ENCODE measurements at regions not wholly inside any gene's neighbourhood (a gene's known extent, or its start where the extent isn't known, plus 50 kb on each side); places are given as distances from the start of the nearest gene placed in this dataset.
"Not testable (repeated sequence)": the region's sequence is repeated elsewhere in the genome, so short reads cannot be mapped to it uniquely, and the experiment has no call there.

GRCh38 chr1:193905288-193906085, 719.1 kb upstream of the B3GALT2 start:
- no peak for DNase-seq (ENCODE audit: low spot score)
- intact Hi-C loops (cut with DNase I), result no loop called here

DNA sequence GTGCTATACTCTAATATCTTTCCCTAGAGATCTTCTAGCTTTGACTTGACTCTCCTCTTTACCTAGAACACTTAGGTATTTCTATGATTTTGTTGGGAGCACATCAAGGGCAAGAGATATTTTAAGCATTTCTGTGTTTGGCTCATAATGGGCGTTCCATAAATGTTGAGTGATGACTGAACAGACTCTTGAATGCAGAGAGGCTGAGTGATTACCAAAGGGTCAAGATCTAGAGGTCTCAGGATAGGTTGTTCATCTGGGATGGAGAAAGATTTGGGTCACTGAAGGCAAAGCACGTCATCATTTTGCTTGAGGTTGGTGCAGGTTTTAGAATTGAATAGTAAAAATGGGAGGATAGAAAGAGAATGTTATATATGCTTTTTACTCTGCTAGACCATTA, 705.4 kb upstream of the B3GALT2 start:
- DNase-seq (ENCODE audit: low spot score) (no peak), ATAC-seq (no peak)
- intact Hi-C loops (cut with DNase I), result no loop called here

More at GRCh38 chr1:193905288-193906085, 719.1 kb upstream of the B3GALT2 start:
- no peak for ATAC-seq

DNA sequence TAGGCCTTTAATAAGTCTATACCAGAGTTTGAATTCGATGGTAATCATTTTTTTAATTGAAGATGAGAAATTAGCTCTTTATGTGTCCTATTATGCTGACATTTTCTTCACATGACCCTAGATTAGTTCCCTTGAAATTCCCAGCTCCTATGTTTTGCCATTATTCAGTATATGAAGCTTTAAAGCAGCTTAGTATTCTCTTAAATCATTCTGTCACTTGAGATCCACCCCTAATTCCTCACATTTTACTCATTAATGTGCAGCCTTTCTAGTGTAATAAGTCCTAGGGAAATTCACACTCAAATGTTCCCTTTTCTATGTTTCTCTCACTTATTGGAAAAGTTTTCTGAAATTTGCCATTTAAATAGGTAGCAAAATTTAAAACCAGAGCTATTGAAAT, 704.5 kb upstream of the B3GALT2 start:
- intact Hi-C loops (cut with DNase I), result no loop called here
- DNase-seq (ENCODE audit: low spot score) (no peak), ATAC-seq (no peak)

DNA sequence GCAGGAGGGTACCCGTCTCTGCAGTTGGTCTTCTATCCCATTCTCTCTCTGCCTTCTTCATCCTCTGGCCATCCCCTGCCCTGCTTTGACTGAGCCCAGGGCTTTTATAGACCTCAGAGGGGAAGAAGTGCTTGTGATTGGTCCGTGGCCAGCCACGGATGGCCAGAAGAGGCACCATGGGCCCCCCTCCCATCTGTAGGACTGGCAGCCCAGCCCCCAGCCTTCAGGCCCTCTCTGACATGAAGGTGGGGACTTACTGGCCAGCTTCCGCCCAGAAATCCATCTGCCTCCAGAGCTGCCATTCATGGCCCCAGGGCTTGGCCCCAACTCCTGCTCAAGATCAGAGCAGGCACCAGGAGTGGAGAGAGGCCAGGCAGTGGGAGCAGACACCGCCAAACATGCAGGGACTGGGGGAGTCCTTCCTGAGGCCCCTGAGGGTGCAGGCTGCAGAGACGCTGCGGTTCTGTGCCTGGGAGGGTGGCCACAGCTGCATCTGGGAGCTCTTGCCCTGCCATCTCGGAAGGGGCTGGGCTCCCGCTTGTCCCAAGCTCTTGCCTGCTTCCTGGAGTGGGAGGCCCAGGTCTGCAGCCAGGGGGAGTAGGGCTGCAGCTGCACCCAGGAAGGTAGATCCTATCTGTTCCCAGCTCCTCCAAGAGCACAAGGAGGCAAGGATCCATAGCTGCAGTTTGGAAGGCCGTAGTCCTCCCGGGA, 698.6 kb upstream of the B3GALT2 start:
- ATAC-seq (peak; percentile 24), DNase-seq (ENCODE audit: low spot score) (no peak)

DNA sequence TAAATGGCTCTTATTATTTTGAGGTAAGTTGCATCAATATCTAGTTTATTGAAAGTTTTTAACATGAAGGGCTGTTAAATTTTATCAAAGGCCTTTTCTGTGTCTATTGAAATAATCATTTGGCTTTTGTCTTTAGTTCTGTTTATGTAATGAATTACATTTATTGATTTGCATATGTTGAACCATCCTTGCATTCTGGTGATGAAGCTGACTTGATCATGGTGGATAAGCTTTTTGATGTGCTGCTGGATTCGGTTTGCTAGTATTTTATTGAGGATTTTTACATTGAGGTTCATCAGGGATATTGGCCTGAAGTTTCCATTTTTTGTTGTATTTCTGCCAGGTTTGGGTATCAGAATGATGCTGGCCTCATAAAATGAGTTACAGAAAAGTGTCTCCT, 691.5 kb upstream of the B3GALT2 start:
- intact Hi-C loops (cut with DNase I); DNase-seq (ENCODE audit: low spot score); ATAC-seq: not testable (repeated sequence)

More for the DNA sequence above, 698.6 kb upstream of the B3GALT2 start:
- intact Hi-C loops (cut with DNase I), result no loop called here

DNA sequence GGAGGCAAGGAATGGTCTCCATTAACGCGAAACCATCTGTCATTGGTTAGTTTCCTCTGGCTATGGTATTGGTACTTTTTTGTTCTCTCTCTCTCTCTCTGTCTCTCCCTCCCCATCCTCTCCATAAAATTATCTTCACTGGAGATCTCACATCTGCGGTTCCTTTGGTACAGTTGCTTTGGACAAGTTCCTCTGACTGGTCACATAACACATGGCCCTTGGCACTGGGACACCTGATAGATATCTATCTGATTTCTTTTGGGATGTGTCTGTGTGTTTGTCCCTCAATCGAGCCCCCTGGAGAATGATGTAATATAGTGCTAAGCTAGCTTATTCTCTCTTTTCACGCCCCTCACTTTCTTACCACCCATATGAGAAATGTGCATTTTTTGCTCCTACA, 682.0 kb upstream of the B3GALT2 start:
- ATAC-seq (no peak), DNase-seq (ENCODE audit: low spot score) (no peak)
- intact Hi-C loops (cut with DNase I), result no loop called here

- ATAC-seq (no peak), DNase-seq (ENCODE audit: low spot score) (no peak)
- intact Hi-C loops (cut with DNase I), result no loop called here
These were observed 669.8 kb upstream of the B3GALT2 start for GRCh38 chr1:193856261-193856660.

DNA sequence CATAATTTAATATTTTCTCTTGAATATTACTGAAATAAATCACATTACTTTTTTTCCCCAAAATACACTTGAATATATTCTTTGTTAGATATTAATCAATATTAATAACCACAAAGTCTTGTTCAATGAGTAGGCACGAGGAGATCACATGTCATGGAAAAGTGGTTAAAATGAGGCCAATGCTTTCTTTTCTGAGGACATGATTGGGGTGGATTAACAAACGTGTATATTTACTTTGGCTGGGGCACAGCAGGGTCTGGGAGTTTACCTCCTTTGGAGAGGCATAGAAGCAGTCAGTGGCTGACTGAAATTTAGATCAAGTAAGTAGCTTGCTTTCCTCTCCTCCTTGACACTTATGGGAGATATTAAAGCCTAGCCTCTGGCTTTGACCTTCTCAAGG, 664.3 kb upstream of the B3GALT2 start:
- intact Hi-C loops (cut with DNase I), result no loop called here
- no peak for ATAC-seq
- no peak for DNase-seq (ENCODE audit: low spot score)

DNA sequence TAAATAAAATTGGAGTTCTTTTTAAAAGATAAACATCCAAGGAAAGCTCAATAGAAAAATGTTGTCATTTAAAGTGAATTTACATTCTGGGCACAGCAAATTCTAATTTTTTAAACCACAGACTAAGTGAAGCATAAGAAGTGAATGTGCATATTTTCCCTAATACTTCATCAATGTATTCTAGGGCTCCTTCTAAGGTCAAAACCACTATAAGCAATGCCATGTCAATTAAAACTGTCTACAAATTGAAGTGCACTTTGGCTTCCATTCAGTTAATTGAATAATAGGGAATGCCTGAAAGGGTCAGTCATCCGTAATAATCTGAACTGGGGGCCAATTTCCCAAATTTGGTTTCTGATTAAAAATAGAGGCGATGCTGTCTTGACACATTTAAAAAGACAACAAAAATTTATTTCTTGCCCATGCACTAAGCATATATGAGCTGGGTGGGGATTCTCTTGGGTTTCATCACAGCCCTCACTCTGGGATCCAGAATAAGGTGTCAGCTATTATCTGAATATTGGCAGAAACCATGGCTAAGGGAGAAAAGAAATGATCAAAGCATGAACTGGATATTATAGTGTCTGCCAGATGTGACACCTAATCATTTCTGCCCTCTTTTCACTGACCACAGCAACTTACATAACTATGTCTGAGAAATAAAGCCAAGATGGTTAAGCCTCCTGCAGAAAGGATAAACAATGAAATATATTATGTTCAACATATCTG, 660.6 kb upstream of the B3GALT2 start:
- no peak for ATAC-seq
- no peak for DNase-seq (ENCODE audit: low spot score)
- intact Hi-C loops (cut with DNase I), result no loop called here

GRCh38 chr1:193846411-193846810, 660.0 kb upstream of the B3GALT2 start:
- no peak for DNase-seq (ENCODE audit: low spot score)
- intact Hi-C loops (cut with DNase I), result no loop called here
- no peak for ATAC-seq

- ATAC-seq, result no peak
- no peak for DNase-seq (ENCODE audit: low spot score)
- intact Hi-C loops (cut with DNase I), result no loop called here
These were observed 655.4 kb upstream of the B3GALT2 start for GRCh38 chr1:193841857-193842256.

DNA sequence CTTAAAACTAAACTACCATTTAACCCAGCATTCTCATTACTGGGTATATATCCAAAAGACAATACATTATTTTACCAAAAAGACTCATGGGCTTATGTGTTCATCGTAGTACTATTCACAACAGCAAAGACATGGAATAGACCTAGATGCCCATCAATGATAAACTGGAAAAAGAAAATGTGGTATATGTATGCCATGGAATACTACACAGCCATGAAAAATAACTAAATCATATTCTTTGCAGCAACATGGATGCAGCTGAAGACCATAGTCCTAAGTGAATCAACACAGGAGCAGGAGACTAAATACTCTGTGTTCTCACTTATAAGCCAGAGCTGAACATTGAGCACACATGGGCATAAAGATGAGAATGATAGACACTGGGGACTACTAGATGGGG, 645.1 kb upstream of the B3GALT2 start:
- intact Hi-C loops (cut with DNase I), result no loop called here
- ATAC-seq, result no peak
- DNase-seq (ENCODE audit: low spot score), result no peak

DNA sequence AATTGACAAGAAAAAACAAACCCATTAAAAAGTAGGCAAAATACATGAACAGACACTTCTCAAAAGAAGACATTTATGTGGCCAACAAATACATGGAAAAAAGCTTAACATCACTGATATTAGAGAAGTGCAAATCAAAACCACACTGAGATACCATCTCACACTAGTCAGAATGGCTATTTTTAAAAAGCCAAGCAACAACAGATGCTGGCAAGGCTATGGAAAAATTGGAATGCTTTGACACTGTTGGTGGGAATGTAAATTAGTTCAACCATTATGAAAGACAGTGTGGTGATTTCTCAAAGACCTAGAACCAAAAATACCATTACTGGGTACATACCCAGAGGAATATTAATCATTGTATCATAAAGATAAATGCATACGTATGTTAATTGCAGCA, 641.1 kb upstream of the B3GALT2 start:
- DNase-seq (ENCODE audit: low spot score), result no peak
- no peak for ATAC-seq
- intact Hi-C loops (cut with DNase I), result no loop called here

GRCh38 chr1:193819376-193819775, 633.0 kb upstream of the B3GALT2 start:
- DNase-seq (ENCODE audit: low spot score), result no peak
- ATAC-seq, result no peak
- intact Hi-C loops (cut with DNase I), result loop anchor here (2.0 kb wide), 1 partner anchor 65 kb away; no protein-coding TSS in a partner anchor

GRCh38 chr1:193807208-193807607, 620.8 kb upstream of the B3GALT2 start:
- DNase-seq (ENCODE audit: low spot score), result no peak
- intact Hi-C loops (cut with DNase I), result no loop called here
- ATAC-seq, result no peak

GRCh38 chr1:193806079-193807048, 620.0 kb upstream of the B3GALT2 start:
- intact Hi-C loops (cut with DNase I), result no loop called here
- no peak for ATAC-seq
- no peak for DNase-seq (ENCODE audit: low spot score)

GRCh38 chr1:193799948-193800690, 613.7 kb upstream of the B3GALT2 start:
- intact Hi-C loops (cut with DNase I), result no loop called here
- DNase-seq (ENCODE audit: low spot score) (no peak), ATAC-seq (no peak)

GRCh38 chr1:193799371-193799770, 613.0 kb upstream of the B3GALT2 start:
- DNase-seq (ENCODE audit: low spot score) (no peak), ATAC-seq (no peak)
- intact Hi-C loops (cut with DNase I), result no loop called here
